K562 (cell line): ENCODE measurements at regions not wholly inside any gene's neighbourhood (a gene's known extent, or its start where the extent isn't known, plus 50 kb on each side); places are given as distances from the start of the nearest gene placed in this dataset.

Source experiments
- ETS1 ChIP-seq: conservative IDR thresholded peaks from 2 replicates; pipeline ENCODE4 v1.6.1; 2011; ENCODE audit warnings: low read depth, mild to moderate bottlenecking, low read length; ENCODE audit not compliant: control insufficient read depth
- GABPA ChIP-seq: fragments of 200-800 bp; sonication (Bioruptor generic); conservative IDR thresholded peaks from 2 replicates; pipeline ENCODE4 v1.6.1; 2016; ENCODE audit warnings: low read depth, missing genetic modification characterization, missing compliant biosample characterization
- HDAC1 ChIP-seq, 2 experiments: fragments of 450-650 bp; IDR thresholded peaks; 2 replicates each; pipeline ENCODE4 v1.6.1; 2016 to 2017; ENCODE audit warnings: inconsistent platforms in 1 of 2, mild to moderate bottlenecking in 1 of 2, moderate library complexity in 1 of 2
- HNRNPL ChIP-seq: fragments of 200-400 bp; formaldehyde crosslinking; IDR thresholded peaks from 2 replicates; pipeline ENCODE4 v1.6.1; 2017; ENCODE audit warnings: low read depth, mild to moderate bottlenecking, low read length
- KAT2B ChIP-seq: IDR thresholded peaks from one replicate; pipeline ENCODE4 v1.6.1; 2012; ENCODE audit warnings: low read depth, mild to moderate bottlenecking, control low read depth, inconsistent platforms, low read length, moderate library complexity
- KDM5B ChIP-seq: fragments of 200-600 bp; sonication (generic); IDR thresholded peaks from 2 replicates; pipeline ENCODE4 v1.6.1; 2012; ENCODE audit warnings: low read depth, mild to moderate bottlenecking, moderate library complexity, low read length, control low read depth, inconsistent platforms; ENCODE audit not compliant: insufficient replicate concordance
- NFE2L1 ChIP-seq: fragments of 450-650 bp; IDR thresholded peaks from 2 replicates; pipeline ENCODE4 v1.6.1; 2016; ENCODE audit warnings: missing genetic modification characterization, low read depth, mild to moderate bottlenecking, missing compliant biosample characterization, moderate library complexity, borderline replicate concordance
- POLR2A ChIP-seq: fragments of 450-650 bp; conservative IDR thresholded peaks from 2 replicates; pipeline ENCODE4 v1.6.1; 2016
- REST ChIP-seq, 2 experiments: fragments of 450-650 bp; formaldehyde crosslinking in 1 of 2; IDR thresholded peaks; 2 replicates each; pipeline versions ENCODE4 v1.4.0 to v1.6.1; 2014 to 2020; ENCODE audit warnings: mild to moderate bottlenecking in 2 of 2, borderline replicate concordance in 1 of 2, low read depth in 1 of 2
- ZNF592 ChIP-seq: fragments of 450-650 bp; IDR thresholded peaks from 2 replicates; pipeline ENCODE4 v1.6.1; 2017; ENCODE audit warnings: antibody characterized with exemption, mild to moderate bottlenecking
- ZNF785 ChIP-seq: fragments of 250-450 bp; sonication (Bioruptor Pico); IDR thresholded peaks from 2 replicates; pipeline ENCODE4 v1.4.0; 2020; ENCODE audit warnings: mild to moderate bottlenecking
- TF ChIP-seq, protein P1 (sequence below), 3 experiments: IDR thresholded peaks in 2 of 3; conservative IDR thresholded peaks in 1 of 3; 2 replicates each; pipeline ENCODE4 v1.5.1; 2011 to 2012; ENCODE audit warnings: low read length in 3 of 3, mild to moderate bottlenecking in 3 of 3, control low read depth in 2 of 3, improper control_type of control experiment in 1 of 3, inconsistent platforms in 1 of 3, low read depth in 1 of 3, mixed read lengths in 1 of 3, moderate library complexity in 1 of 3; ENCODE audit not compliant: insufficient read depth in 2 of 3

DNA sequence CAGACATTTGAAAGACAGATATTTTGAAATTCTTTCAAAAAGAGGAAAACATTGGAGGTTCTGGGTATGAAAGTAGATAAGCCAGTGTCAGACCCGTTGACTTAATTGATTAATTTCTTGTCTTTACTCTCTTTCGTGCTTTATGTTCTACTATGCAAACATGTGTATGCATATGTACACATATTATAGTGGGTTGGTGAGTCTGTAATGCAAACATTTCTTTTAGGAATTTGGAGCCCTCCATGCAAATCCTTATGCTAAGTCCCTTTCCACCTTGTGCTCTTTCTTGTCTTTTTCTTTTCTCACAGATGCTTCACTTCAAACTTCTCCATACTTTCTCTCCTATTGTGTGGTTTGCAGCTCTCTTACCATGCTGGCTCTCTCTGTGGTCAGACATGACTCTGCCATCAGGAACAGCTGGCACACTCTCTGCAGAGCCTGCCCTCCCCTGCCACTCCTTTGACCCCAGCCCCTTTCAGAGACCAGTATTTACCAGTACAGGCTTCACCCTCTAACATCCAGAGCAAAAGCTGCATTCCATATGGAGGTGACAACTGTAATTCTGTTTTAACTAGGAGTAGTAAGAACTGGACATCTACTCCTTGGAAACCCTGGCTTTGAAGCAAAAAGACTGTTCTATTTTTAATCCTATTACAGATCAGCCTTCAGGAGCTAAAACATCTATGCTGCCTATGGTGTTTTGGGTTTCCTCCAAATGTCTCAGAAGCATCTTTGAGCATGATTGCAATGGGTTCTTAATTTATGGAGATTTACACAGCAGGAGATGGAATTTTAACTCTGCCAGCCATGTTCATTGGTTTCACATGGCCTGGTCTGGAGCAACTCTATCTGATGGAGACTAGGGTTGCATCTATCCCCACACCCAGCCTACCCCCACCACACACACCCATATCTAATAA lies 386.9 kb upstream of the FAT3 start:
- TF ChIP-seq, protein P1, sequence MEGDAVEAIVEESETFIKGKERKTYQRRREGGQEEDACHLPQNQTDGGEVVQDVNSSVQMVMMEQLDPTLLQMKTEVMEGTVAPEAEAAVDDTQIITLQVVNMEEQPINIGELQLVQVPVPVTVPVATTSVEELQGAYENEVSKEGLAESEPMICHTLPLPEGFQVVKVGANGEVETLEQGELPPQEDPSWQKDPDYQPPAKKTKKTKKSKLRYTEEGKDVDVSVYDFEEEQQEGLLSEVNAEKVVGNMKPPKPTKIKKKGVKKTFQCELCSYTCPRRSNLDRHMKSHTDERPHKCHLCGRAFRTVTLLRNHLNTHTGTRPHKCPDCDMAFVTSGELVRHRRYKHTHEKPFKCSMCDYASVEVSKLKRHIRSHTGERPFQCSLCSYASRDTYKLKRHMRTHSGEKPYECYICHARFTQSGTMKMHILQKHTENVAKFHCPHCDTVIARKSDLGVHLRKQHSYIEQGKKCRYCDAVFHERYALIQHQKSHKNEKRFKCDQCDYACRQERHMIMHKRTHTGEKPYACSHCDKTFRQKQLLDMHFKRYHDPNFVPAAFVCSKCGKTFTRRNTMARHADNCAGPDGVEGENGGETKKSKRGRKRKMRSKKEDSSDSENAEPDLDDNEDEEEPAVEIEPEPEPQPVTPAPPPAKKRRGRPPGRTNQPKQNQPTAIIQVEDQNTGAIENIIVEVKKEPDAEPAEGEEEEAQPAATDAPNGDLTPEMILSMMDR (IDR thresholded peaks at IDR 0.05 in 2 of 3, conservative IDR thresholded peaks at IDR 0.05 in 1 of 3; ENCODE audit: insufficient read depth in 2 of 3, low read depth in 1 of 3, low read length in 3 of 3): no peak
- no peak for TF ChIP-seq KDM5B
- no peak for TF ChIP-seq ETS1
- TF ChIP-seq HNRNPL: no peak
- no peak for TF ChIP-seq ZNF785 (CRISPR knock-in tag)
- no peak for TF ChIP-seq HDAC1 (IDR thresholded peaks at IDR 0.05)
- TF ChIP-seq POLR2A: no peak
- TF ChIP-seq ZNF592: no peak
- TF ChIP-seq GABPA (tag): no peak
- TF ChIP-seq NFE2L1 (tag): no peak
- TF ChIP-seq REST (IDR thresholded peaks at IDR 0.05; ENCODE audit: borderline replicate concordance): no peak
- no peak for TF ChIP-seq REST (CRISPR knock-in tag; IDR thresholded peaks at IDR 0.05; ENCODE audit: low read depth)
- no peak for TF ChIP-seq KAT2B
